ENCODE measurements at regions not wholly inside any gene's neighbourhood (a gene's known extent, or its start where the extent isn't known, plus 50 kb on each side); places are given as distances from the start of the nearest gene placed in this dataset.

DNA sequence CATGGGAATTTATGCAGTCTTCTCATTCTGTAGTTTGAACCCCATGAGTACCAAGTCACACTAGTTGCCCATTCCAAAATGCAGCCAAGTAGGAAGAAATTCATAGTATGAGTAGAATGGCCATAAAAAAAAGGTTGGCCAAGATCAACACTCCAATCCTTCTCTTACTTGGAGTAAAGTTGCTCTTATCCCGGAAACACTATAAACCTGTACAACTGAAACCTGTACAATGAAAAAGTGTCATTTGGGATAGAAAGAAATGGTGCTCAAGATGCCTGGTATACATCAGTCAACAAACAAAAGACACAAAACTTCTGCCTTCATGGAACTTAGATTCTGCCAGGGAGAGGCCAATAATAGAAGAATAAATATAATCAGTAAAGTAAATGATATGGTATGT lies 325.0 kb downstream of the NFIB start (continued):
- TF ChIP-seq, protein P1, sequence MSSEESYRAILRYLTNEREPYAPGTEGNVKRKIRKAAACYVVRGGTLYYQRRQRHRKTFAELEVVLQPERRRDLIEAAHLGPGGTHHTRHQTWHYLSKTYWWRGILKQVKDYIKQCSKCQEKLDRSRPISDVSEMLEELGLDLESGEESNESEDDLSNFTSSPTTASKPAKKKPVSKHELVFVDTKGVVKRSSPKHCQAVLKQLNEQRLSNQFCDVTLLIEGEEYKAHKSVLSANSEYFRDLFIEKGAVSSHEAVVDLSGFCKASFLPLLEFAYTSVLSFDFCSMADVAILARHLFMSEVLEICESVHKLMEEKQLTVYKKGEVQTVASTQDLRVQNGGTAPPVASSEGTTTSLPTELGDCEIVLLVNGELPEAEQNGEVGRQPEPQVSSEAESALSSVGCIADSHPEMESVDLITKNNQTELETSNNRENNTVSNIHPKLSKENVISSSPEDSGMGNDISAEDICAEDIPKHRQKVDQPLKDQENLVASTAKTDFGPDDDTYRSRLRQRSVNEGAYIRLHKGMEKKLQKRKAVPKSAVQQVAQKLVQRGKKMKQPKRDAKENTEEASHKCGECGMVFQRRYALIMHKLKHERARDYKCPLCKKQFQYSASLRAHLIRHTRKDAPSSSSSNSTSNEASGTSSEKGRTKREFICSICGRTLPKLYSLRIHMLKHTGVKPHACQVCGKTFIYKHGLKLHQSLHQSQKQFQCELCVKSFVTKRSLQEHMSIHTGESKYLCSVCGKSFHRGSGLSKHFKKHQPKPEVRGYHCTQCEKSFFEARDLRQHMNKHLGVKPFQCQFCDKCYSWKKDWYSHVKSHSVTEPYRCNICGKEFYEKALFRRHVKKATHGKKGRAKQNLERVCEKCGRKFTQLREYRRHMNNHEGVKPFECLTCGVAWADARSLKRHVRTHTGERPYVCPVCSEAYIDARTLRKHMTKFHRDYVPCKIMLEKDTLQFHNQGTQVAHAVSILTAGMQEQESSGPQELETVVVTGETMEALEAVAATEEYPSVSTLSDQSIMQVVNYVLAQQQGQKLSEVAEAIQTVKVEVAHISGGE (tag by site-specific recombination; conservative IDR thresholded peaks at IDR 0.05; ENCODE audit: low read depth) = no peak
- TF ChIP-seq ZXDB (tag by site-specific recombination; IDR thresholded peaks at IDR 0.05) (no peak), ZFP69B (tag by site-specific recombination; IDR thresholded peaks at IDR 0.05) (no peak), ZNF211 (tag by site-specific recombination; IDR thresholded peaks at IDR 0.05; ENCODE audit: low read depth) (no peak)
- TF ChIP-seq, protein P2, sequence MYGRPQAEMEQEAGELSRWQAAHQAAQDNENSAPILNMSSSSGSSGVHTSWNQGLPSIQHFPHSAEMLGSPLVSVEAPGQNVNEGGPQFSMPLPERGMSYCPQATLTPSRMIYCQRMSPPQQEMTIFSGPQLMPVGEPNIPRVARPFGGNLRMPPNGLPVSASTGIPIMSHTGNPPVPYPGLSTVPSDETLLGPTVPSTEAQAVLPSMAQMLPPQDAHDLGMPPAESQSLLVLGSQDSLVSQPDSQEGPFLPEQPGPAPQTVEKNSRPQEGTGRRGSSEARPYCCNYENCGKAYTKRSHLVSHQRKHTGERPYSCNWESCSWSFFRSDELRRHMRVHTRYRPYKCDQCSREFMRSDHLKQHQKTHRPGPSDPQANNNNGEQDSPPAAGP (tag by site-specific recombination; IDR thresholded peaks at IDR 0.05) = no peak
- TF ChIP-seq, protein P3, sequence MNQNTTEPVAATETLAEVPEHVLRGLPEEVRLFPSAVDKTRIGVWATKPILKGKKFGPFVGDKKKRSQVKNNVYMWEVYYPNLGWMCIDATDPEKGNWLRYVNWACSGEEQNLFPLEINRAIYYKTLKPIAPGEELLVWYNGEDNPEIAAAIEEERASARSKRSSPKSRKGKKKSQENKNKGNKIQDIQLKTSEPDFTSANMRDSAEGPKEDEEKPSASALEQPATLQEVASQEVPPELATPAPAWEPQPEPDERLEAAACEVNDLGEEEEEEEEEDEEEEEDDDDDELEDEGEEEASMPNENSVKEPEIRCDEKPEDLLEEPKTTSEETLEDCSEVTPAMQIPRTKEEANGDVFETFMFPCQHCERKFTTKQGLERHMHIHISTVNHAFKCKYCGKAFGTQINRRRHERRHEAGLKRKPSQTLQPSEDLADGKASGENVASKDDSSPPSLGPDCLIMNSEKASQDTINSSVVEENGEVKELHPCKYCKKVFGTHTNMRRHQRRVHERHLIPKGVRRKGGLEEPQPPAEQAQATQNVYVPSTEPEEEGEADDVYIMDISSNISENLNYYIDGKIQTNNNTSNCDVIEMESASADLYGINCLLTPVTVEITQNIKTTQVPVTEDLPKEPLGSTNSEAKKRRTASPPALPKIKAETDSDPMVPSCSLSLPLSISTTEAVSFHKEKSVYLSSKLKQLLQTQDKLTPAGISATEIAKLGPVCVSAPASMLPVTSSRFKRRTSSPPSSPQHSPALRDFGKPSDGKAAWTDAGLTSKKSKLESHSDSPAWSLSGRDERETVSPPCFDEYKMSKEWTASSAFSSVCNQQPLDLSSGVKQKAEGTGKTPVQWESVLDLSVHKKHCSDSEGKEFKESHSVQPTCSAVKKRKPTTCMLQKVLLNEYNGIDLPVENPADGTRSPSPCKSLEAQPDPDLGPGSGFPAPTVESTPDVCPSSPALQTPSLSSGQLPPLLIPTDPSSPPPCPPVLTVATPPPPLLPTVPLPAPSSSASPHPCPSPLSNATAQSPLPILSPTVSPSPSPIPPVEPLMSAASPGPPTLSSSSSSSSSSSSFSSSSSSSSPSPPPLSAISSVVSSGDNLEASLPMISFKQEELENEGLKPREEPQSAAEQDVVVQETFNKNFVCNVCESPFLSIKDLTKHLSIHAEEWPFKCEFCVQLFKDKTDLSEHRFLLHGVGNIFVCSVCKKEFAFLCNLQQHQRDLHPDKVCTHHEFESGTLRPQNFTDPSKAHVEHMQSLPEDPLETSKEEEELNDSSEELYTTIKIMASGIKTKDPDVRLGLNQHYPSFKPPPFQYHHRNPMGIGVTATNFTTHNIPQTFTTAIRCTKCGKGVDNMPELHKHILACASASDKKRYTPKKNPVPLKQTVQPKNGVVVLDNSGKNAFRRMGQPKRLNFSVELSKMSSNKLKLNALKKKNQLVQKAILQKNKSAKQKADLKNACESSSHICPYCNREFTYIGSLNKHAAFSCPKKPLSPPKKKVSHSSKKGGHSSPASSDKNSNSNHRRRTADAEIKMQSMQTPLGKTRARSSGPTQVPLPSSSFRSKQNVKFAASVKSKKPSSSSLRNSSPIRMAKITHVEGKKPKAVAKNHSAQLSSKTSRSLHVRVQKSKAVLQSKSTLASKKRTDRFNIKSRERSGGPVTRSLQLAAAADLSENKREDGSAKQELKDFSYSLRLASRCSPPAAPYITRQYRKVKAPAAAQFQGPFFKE (tag by site-specific recombination; IDR thresholded peaks at IDR 0.05; ENCODE audit: borderline replicate concordance) = no peak

DNA sequence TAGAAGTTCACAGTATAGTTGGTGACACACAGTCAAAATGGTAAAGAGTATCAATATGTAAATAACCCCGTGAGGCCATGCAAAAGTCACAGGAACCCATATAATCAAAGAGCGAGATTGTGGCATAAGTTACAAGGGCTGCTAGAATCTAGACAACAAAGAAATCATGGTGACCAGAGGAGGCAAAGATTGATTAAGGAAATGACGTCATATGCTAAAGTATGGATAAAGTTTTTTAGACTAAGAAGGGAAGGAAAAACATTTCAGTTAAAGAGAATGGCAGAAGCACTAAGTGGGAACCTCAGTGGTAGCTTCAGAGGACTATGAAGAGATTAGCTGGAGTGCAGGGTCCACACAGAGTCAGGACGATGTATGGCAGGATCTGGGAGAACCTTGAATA lies 330.3 kb downstream of the NFIB start:
- H3K4me1 ChIP-seq (ENCODE audit: control insufficient read depth, insufficient read depth, low read length) = peaks cover 13% of the 10 kb centered on the region
- ChIA-PET CTCF (no interaction called here), POLR2A (no interaction called here)
- no peak overlapping the region for H3K4me3 ChIP-seq (ENCODE audit: low read depth, low read length)
- no peak for TF ChIP-seq ZNF2 (tag by site-specific recombination; IDR thresholded peaks at IDR 0.05)
- no peak for TF ChIP-seq KLF8 (tag by site-specific recombination; IDR thresholded peaks at IDR 0.05)
- TF ChIP-seq, protein P4, sequence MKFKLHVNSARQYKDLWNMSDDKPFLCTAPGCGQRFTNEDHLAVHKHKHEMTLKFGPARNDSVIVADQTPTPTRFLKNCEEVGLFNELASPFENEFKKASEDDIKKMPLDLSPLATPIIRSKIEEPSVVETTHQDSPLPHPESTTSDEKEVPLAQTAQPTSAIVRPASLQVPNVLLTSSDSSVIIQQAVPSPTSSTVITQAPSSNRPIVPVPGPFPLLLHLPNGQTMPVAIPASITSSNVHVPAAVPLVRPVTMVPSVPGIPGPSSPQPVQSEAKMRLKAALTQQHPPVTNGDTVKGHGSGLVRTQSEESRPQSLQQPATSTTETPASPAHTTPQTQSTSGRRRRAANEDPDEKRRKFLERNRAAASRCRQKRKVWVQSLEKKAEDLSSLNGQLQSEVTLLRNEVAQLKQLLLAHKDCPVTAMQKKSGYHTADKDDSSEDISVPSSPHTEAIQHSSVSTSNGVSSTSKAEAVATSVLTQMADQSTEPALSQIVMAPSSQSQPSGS (tag by site-specific recombination; IDR thresholded peaks at IDR 0.05; ENCODE audit: low read depth) = peak; percentile 4; the same call in 1 of the 2 replicates
- no peak for TF ChIP-seq ZNF391 (tag by site-specific recombination; IDR thresholded peaks at IDR 0.05; ENCODE audit: borderline replicate concordance, low read depth)
- H3K9me3 ChIP-seq (ENCODE audit: control insufficient read depth, insufficient read depth, low read depth, low read length) = no peaks in the 10 kb centered on the region
- no peaks in the 10 kb centered on the region for H3K36me3 ChIP-seq (ENCODE audit: control insufficient read depth in 2 of 2, insufficient read depth in 1 of 2, low read length in 2 of 2)
- no peak overlapping the region for H3K27ac ChIP-seq (ENCODE audit: extremely low read depth, low read depth, low read length)

DNA sequence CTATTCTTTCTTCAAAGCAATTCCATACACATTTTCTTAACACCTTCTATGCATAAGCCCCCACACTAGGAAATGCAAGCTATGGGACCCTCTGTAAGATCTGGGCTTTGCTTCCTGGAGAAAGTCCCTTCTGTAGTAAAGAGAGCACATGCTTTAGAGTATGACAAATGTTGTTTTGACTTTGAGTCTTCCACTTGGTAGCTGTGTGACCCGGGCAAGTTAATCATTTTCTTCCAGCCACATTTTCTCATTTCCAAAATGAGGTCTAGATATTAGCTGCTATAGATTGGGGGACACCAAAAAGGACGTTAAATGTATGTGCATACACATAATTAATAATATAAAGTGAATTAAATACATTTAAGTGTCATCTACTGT lies 334.0 kb downstream of the NFIB start:
- Histone ChIP-seq H3K4me1 (ENCODE audit: control insufficient read depth, insufficient read depth, low read length) (peaks cover 17% of the 10 kb centered on the region), H3K27ac (ENCODE audit: extremely low read depth, low read depth, low read length) (peak overlapping the region; percentile 76), H3K4me3 (ENCODE audit: low read depth, low read length) (no peak overlapping the region), H3K36me3 (ENCODE audit: control insufficient read depth in 2 of 2, insufficient read depth in 1 of 2, low read length in 2 of 2) (no peaks in the 10 kb centered on the region), H3K9me3 (ENCODE audit: control insufficient read depth, insufficient read depth, low read depth, low read length) (no peaks in the 10 kb centered on the region)
- TF ChIP-seq ZNF302 (tag by site-specific recombination; IDR thresholded peaks at IDR 0.05; ENCODE audit: low read depth) = no peak
- peak; percentile 0; the same call in 1 of the 2 replicates for TF ChIP-seq SCRT2 (tag by site-specific recombination; IDR thresholded peaks at IDR 0.05)
- no peak for TF ChIP-seq ZNF747 (tag by site-specific recombination; IDR thresholded peaks at IDR 0.05)
- TF ChIP-seq ZNF555 (tag by site-specific recombination; conservative IDR thresholded peaks at IDR 0.05) = no peak
- TF ChIP-seq ZBTB48 (tag by site-specific recombination; IDR thresholded peaks at IDR 0.05) = no peak
- ChIA-PET CTCF (no interaction called here), POLR2A (no interaction called here)

Measured in HEK293 (cell line).